Nephron progenitor cell (in vitro differentiated cells): ENCODE measurements at regions not wholly inside any gene's neighbourhood (a gene's known extent, or its start where the extent isn't known, plus 50 kb on each side); places are given as distances from the start of the nearest gene placed in this dataset.
"Not testable (repeated sequence)": the region's sequence is repeated elsewhere in the genome, so short reads cannot be mapped to it uniquely, and the experiment has no call there.

ENCODE experiments used
- DNase-seq: peaks from one replicate; pipeline ENCODE4 v3.0.0; 2021
- H3K27ac Mint-ChIP-seq: 2 replicates; pipeline ENCODE4 v1.8.0; 2021; ENCODE audit warnings: mild to moderate bottlenecking, moderate library complexity, mixed read lengths
- H3K27me3 Mint-ChIP-seq: 2 replicates; pipeline ENCODE4 v1.8.0; 2021; ENCODE audit warnings: mild to moderate bottlenecking, low read depth, mixed read lengths; ENCODE audit not compliant: poor library complexity
- H3K36me3 Mint-ChIP-seq: 2 replicates; pipeline ENCODE4 v1.8.0; 2021; ENCODE audit warnings: low read depth, mixed read lengths
- H3K4me1 Mint-ChIP-seq: 2 replicates; pipeline ENCODE4 v1.8.0; 2021; ENCODE audit warnings: mixed read lengths
- H3K4me3 Mint-ChIP-seq: 2 replicates; pipeline ENCODE4 v1.8.0; 2021; ENCODE audit warnings: mild to moderate bottlenecking, moderate library complexity, mixed read lengths
- H3K9me3 Mint-ChIP-seq: 2 replicates; pipeline ENCODE4 v1.8.0; 2021; ENCODE audit warnings: mild to moderate bottlenecking, moderate library complexity, mixed read lengths
- CTCF ChIP-seq: fragments of 200-600 bp; sonication (generic); IDR thresholded peaks from 2 replicates; pipeline ENCODE4 v1.5.0; 2021; ENCODE audit warnings: antibody characterized with exemption

GRCh38 chr7:109696723-109697122 is 1127.0 kb downstream of the DNAJB9 start:
- TF ChIP-seq CTCF: no peak
- Mint-ChIP-seq H3K4me1 (no peaks in the 10 kb centered on the region), H3K27ac (no peak overlapping the region), H3K27me3 (no peaks in the 10 kb centered on the region), H3K4me3 (no peak overlapping the region), H3K36me3 (no peaks in the 10 kb centered on the region), H3K9me3 (peaks cover 32% of the 10 kb centered on the region)
- no peak for DNase-seq

- no peaks in the 10 kb centered on the region for H3K36me3 Mint-ChIP-seq
- peaks cover 18% of the 10 kb centered on the region for H3K9me3 Mint-ChIP-seq
- H3K27me3 Mint-ChIP-seq: no peaks in the 10 kb centered on the region
- no peak for TF ChIP-seq CTCF
- no peak overlapping the region for H3K4me3 Mint-ChIP-seq
- no peak for DNase-seq
- H3K4me1 Mint-ChIP-seq: peaks cover 11% of the 10 kb centered on the region
- no peak overlapping the region for H3K27ac Mint-ChIP-seq
Measured at GRCh38 chr7:109699661-109700060, 1130.0 kb downstream of the DNAJB9 start.

GRCh38 chr7:109713366-109713765 is 1143.7 kb downstream of the DNAJB9 start:
- TF ChIP-seq CTCF: no peak
- H3K9me3 Mint-ChIP-seq: no peaks in the 10 kb centered on the region
- H3K36me3 Mint-ChIP-seq: no peaks in the 10 kb centered on the region
- DNase-seq: no peak
- H3K27me3 Mint-ChIP-seq: no peaks in the 10 kb centered on the region
- no peak overlapping the region for H3K4me3 Mint-ChIP-seq
- no peaks in the 10 kb centered on the region for H3K4me1 Mint-ChIP-seq
- no peak overlapping the region for H3K27ac Mint-ChIP-seq

GRCh38 chr7:109719359-109719758 is 1149.7 kb downstream of the DNAJB9 start:
- not testable (repeated sequence) for H3K36me3 Mint-ChIP-seq, H3K4me3 Mint-ChIP-seq, H3K27ac Mint-ChIP-seq, DNase-seq, H3K4me1 Mint-ChIP-seq, H3K27me3 Mint-ChIP-seq
- H3K9me3 Mint-ChIP-seq: peaks cover 31% of the 10 kb centered on the region

GRCh38 chr7:109734601-109735000 is 1164.9 kb downstream of the DNAJB9 start:
- H3K4me3 Mint-ChIP-seq: no peak overlapping the region
- no peak for TF ChIP-seq CTCF
- no peak overlapping the region for H3K27ac Mint-ChIP-seq
- no peaks in the 10 kb centered on the region for H3K36me3 Mint-ChIP-seq
- peaks cover 3% of the 10 kb centered on the region for H3K9me3 Mint-ChIP-seq
- DNase-seq: no peak
- peaks cover 4% of the 10 kb centered on the region for H3K27me3 Mint-ChIP-seq
- H3K4me1 Mint-ChIP-seq: no peaks in the 10 kb centered on the region

GRCh38 chr7:109735881-109736280 is 1166.2 kb downstream of the DNAJB9 start:
- no peak for TF ChIP-seq CTCF
- H3K4me3 Mint-ChIP-seq: no peak overlapping the region

More at GRCh38 chr7:109735881-109736280, 1166.2 kb downstream of the DNAJB9 start:
- Mint-ChIP-seq H3K4me1 (no peaks in the 10 kb centered on the region), H3K36me3 (no peaks in the 10 kb centered on the region), H3K27me3 (peaks cover 4% of the 10 kb centered on the region), H3K27ac (no peak overlapping the region), H3K9me3 (no peaks in the 10 kb centered on the region)
- no peak for DNase-seq
